ENCODE measurements at regions not wholly inside any gene's neighbourhood (a gene's known extent, or its start where the extent isn't known, plus 50 kb on each side); places are given as distances from the start of the nearest gene placed in this dataset.

DNA sequence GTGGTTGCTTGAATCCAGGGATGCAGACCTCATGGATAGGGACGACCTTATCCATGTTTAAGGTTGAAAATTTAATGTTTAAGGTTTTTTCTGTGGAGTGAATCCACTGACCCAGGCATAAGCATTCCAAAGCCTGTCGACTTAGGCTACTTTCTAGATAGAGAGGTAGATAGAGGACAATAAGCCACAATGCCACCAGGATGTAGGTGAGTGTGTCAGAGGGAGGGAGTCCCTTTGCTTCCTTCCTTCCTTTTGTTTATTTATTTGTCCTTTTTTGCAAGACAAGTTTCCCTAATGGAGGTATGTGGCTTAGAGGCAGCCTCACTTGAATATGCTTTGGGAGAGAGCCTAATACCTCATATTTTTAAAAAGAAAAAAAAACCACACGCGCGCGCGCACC lies 834.2 kb upstream of the SOX9 start:
- TF ChIP-seq, protein P1, sequence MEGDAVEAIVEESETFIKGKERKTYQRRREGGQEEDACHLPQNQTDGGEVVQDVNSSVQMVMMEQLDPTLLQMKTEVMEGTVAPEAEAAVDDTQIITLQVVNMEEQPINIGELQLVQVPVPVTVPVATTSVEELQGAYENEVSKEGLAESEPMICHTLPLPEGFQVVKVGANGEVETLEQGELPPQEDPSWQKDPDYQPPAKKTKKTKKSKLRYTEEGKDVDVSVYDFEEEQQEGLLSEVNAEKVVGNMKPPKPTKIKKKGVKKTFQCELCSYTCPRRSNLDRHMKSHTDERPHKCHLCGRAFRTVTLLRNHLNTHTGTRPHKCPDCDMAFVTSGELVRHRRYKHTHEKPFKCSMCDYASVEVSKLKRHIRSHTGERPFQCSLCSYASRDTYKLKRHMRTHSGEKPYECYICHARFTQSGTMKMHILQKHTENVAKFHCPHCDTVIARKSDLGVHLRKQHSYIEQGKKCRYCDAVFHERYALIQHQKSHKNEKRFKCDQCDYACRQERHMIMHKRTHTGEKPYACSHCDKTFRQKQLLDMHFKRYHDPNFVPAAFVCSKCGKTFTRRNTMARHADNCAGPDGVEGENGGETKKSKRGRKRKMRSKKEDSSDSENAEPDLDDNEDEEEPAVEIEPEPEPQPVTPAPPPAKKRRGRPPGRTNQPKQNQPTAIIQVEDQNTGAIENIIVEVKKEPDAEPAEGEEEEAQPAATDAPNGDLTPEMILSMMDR (IDR thresholded peaks at IDR 0.05), result no peak
- TF ChIP-seq POLR2AphosphoS5 (IDR thresholded peaks at IDR 0.05), result no peak
- no peak for TF ChIP-seq POLR2A (IDR thresholded peaks at IDR 0.05)
